GM12878 (cell line): ENCODE measurements at regions not wholly inside any gene's neighbourhood (a gene's known extent, or its start where the extent isn't known, plus 50 kb on each side); places are given as distances from the start of the nearest gene placed in this dataset.

ENCODE experiments used
- ATAC-seq: fragments of 200-7000 bp; cut with Tn5 transposase; 3 replicates; pipeline ENCODE4 v1.9.1; 2020; ENCODE audit warnings: mild to moderate bottlenecking, moderate library complexity
- BruUV-seq: library from RNA; stranded (reverse); fragments of 400-500 nt; replicated peaks from 2 replicates; lab custom pipeline; 2021; lab: Mats Ljungman, UMichigan
- CTCF ChIA-PET: fragments of 300-600 bp; sonication (Branson Sonifier 250); formaldehyde crosslinking; extraction: SDS; loops from one replicate; lab custom pipeline; 2021; ENCODE audit warnings: inconsistent platforms; lab: Yijun Ruan, JAX
- POLR2A ChIA-PET: fragments of 350-600 bp; formaldehyde crosslinking; extraction: SDS; loops from one replicate; lab custom pipeline; 2021; ENCODE audit warnings: inconsistent platforms; lab: Charles Lee
- RAD21 ChIA-PET: fragments of 300-600 bp; sonication (Branson Sonifier 250); formaldehyde crosslinking; loops from one replicate; lab custom pipeline; 2023; ENCODE audit warnings: antibody characterized with exemption; ENCODE audit not compliant: unreplicated experiment; lab: Charles Lee
- SMC1A ChIA-PET: fragments of 300-600 bp; sonication (Branson Sonifier 250); formaldehyde crosslinking; loops from one replicate; lab custom pipeline; 2023; ENCODE audit not compliant: unreplicated experiment, uncharacterized antibody; lab: Charles Lee
- DNase-seq: peaks from one replicate; pipeline ENCODE4 v3.0.0-alpha.2; 2011; ENCODE audit warnings: low read depth, low spot score
- FAIRE-seq: peaks from 3 replicates; lab custom pipeline; 2011; peaks lifted over from hg19 to GRCh38; lab: Jason Lieb, UNC
- H2AFZ ChIP-seq: 2 replicates; pipeline ENCODE4 v1.6.0; 2011; ENCODE audit warnings: low read depth, low read length, control low read depth; ENCODE audit not compliant: control insufficient read depth
- H3K27ac ChIP-seq: 2 replicates; pipeline ENCODE4 v1.5.1; 2011; ENCODE audit warnings: control low read depth; ENCODE audit not compliant: control insufficient read depth, insufficient read depth
- H3K27me3 ChIP-seq, 2 experiments: replicated peaks in 1 of 2; 2 replicates each; pipeline versions ENCODE4 v1.6.0 to v1.6.1; 2011; ENCODE audit warnings: low read length in 1 of 2; ENCODE audit not compliant: control insufficient read depth in 2 of 2, insufficient read depth in 2 of 2
- H3K36me3 ChIP-seq, 2 experiments: 2 replicates each; pipeline ENCODE4 v1.5.1; 2011; ENCODE audit warnings: low read length in 1 of 2; ENCODE audit not compliant: control insufficient read depth in 2 of 2, insufficient read depth in 2 of 2
- H3K4me1 ChIP-seq: 2 replicates; pipeline ENCODE4 v1.6.1; 2011; ENCODE audit warnings: mild to moderate bottlenecking, low read length, moderate library complexity, mixed read lengths; ENCODE audit not compliant: control insufficient read depth, insufficient read depth
- H3K4me2 ChIP-seq: 2 replicates; pipeline ENCODE4 v1.6.0; 2011; ENCODE audit warnings: control low read depth; ENCODE audit not compliant: control insufficient read depth, insufficient read depth
- H3K4me3 ChIP-seq: fragments of 200-600 bp; sonication (generic); 2 replicates; pipeline ENCODE4 v1.5.1; 2016
- H3K79me2 ChIP-seq: 2 replicates; pipeline ENCODE4 v1.6.0; 2011; ENCODE audit warnings: low read length; ENCODE audit not compliant: control insufficient read depth, insufficient read depth
- H3K9ac ChIP-seq: 2 replicates; pipeline ENCODE4 v1.8.0; 2011; ENCODE audit warnings: low read length, control low read depth, mixed read lengths; ENCODE audit not compliant: control insufficient read depth, insufficient read depth
- H3K9me3 ChIP-seq: replicated peaks from 3 replicates; pipeline ENCODE4 v1.5.1; 2011; ENCODE audit warnings: mild to moderate bottlenecking, low read length; ENCODE audit not compliant: control insufficient read depth, insufficient read depth
- H4K20me1 ChIP-seq: 2 replicates; pipeline ENCODE4 v1.6.0; 2011; ENCODE audit not compliant: control insufficient read depth, insufficient read depth
- CBX5 ChIP-seq: sonication (generic); IDR thresholded peaks from 2 replicates; pipeline ENCODE4 v1.6.1; 2016; ENCODE audit warnings: low read depth, moderate library complexity, mild to moderate bottlenecking, inconsistent platforms
- CHD4 ChIP-seq: fragments of 200-600 bp; sonication (generic); IDR thresholded peaks from 2 replicates; pipeline ENCODE4 v1.6.1; 2016; ENCODE audit warnings: mild to moderate bottlenecking
- E2F8 ChIP-seq: fragments of 450-650 bp; IDR thresholded peaks from 2 replicates; pipeline ENCODE4 v1.6.1; 2018; ENCODE audit warnings: mild to moderate bottlenecking, low read depth, moderate library complexity; ENCODE audit not compliant: partially characterized antibody
- ELK1 ChIP-seq: IDR thresholded peaks from 2 replicates; pipeline ENCODE4 v1.6.1; 2012; ENCODE audit warnings: low read depth, low read length, improper control_type of control experiment
- GATAD2B ChIP-seq: fragments of 450-650 bp; conservative IDR thresholded peaks from 2 replicates; pipeline ENCODE4 v1.6.1; 2017; ENCODE audit warnings: low read depth, mild to moderate bottlenecking, moderate library complexity
- HDGF ChIP-seq: fragments of 450-650 bp; IDR thresholded peaks from 2 replicates; pipeline ENCODE4 v1.6.1; 2016; ENCODE audit warnings: antibody characterized with exemption
- MEF2A ChIP-seq: IDR thresholded peaks from 2 replicates; pipeline ENCODE4 v1.6.1; 2011; ENCODE audit warnings: low read depth, mild to moderate bottlenecking, low read length, moderate library complexity; ENCODE audit not compliant: insufficient read depth
- MYC ChIP-seq: IDR thresholded peaks from 2 replicates; pipeline ENCODE4 v1.6.1; 2011; ENCODE audit warnings: mild to moderate bottlenecking, low read length, moderate library complexity, inconsistent platforms; ENCODE audit not compliant: insufficient read depth, insufficient replicate concordance, insufficient read length, severe bottlenecking
- SIX5 ChIP-seq: IDR thresholded peaks from 2 replicates; pipeline ENCODE4 v1.6.1; 2011; ENCODE audit warnings: mild to moderate bottlenecking, low read depth, low read length, moderate library complexity; ENCODE audit not compliant: severe bottlenecking
- STAT1 ChIP-seq: fragments of 450-650 bp; conservative IDR thresholded peaks from 2 replicates; pipeline ENCODE4 v1.6.1; 2014; ENCODE audit warnings: antibody characterized with exemption, mild to moderate bottlenecking
- TAF1 ChIP-seq: IDR thresholded peaks from 2 replicates; pipeline ENCODE4 v1.6.1; 2011; ENCODE audit warnings: mild to moderate bottlenecking, low read depth, low read length, borderline replicate concordance
- ZNF217 ChIP-seq: fragments of 450-650 bp; IDR thresholded peaks from 2 replicates; pipeline ENCODE4 v1.6.1; 2017; ENCODE audit warnings: antibody characterized with exemption, mild to moderate bottlenecking
- WGBS: methylation state at CpG from one replicate; pipeline ENCODE4 v1.1.6; 2016; ENCODE audit warnings: low lambda C conversion rate; ENCODE audit not compliant: insufficient replicate concordance, insufficient coverage; ENCODE audit errors: missing lambda C conversion rate; 5-methylcytosine and 5-hydroxymethylcytosine counted together
- in situ Hi-C: fragments of 300-500 bp; cut with MboI; formaldehyde crosslinking; loops from 9 replicates; pipeline ENCODE4 v1.14.3; 2018; ENCODE audit warnings: mixed read lengths
- intact Hi-C: fragments of 100-400 bp; cut with micrococcal nuclease; formaldehyde crosslinking; loops from one replicate; pipeline ENCODE4 v1.14.2; 2022; ENCODE audit not compliant: unreplicated experiment

- no peak for TF ChIP-seq TAF1
- TF ChIP-seq MEF2A: no peak
These were observed 189.9 kb upstream of the PELI2 start (continued) for GRCh38 chr14:55928276-55928675.

GRCh38 chr14:55929136-55929535, 189.1 kb upstream of the PELI2 start:
- no TSS peak for BruUV-seq
- no peak for ATAC-seq
- no peaks in the 10 kb centered on the region for H3K9me3 ChIP-seq
- H3K9ac ChIP-seq: no peak overlapping the region
- no peak for FAIRE-seq
- no peaks in the 10 kb centered on the region for H3K27me3 ChIP-seq
- in situ Hi-C loops: no loop called here
- SMC1A ChIA-PET: no interaction called here
- DNase-seq: no peak
- H3K4me1 ChIP-seq: no peaks in the 10 kb centered on the region
- H3K4me3 ChIP-seq: no peak overlapping the region
- 23% methylated on average over 3 of the region's 4 CpGs for WGBS
- TF ChIP-seq SIX5: peak; percentile 13
- TF ChIP-seq HDGF: no peak
- TF ChIP-seq, all 136 proteins: peak for 1
- ChIA-PET CTCF (no interaction called here), RAD21 (no interaction called here), POLR2A (no interaction called here)
- Histone ChIP-seq H4K20me1 (no peaks in the 10 kb centered on the region), H3K79me2 (no peaks in the 10 kb centered on the region), H2AFZ (no peak overlapping the region), H3K27ac (no peak overlapping the region), H3K36me3 (no peaks in the 10 kb centered on the region), H3K4me2 (no peak overlapping the region)
- intact Hi-C loops: no loop called here

GRCh38 chr14:55930016-55930784, 188.0 kb upstream of the PELI2 start:
- DNase-seq (no peak), ATAC-seq (no peak), FAIRE-seq (no peak)
- RAD21 ChIA-PET: no interaction called here
- 8% methylated on average over 5 of the region's 5 CpGs for WGBS
- POLR2A ChIA-PET: no interaction called here
- Histone ChIP-seq H3K79me2 (no peaks in the 10 kb centered on the region), H2AFZ (no peak overlapping the region), H3K4me3 (no peak overlapping the region), H3K9ac (no peak overlapping the region), H3K36me3 (no peaks in the 10 kb centered on the region), H3K4me2 (no peak overlapping the region), H3K4me1 (no peaks in the 10 kb centered on the region), H3K27me3 (no peaks in the 10 kb centered on the region), H3K27ac (no peak overlapping the region), H4K20me1 (no peaks in the 10 kb centered on the region), H3K9me3 (no peaks in the 10 kb centered on the region)
- BruUV-seq: no TSS peak
- CTCF ChIA-PET: no interaction called here
- intact Hi-C loops: no loop called here
- SMC1A ChIA-PET: no interaction called here
- in situ Hi-C loops: no loop called here
- no peak for TF ChIP-seq CHD4
- no peak for TF ChIP-seq E2F8
- no peak for TF ChIP-seq MYC
- no peak for TF ChIP-seq SIX5
- TF ChIP-seq MEF2A: no peak
- TF ChIP-seq CBX5: no peak
- TF ChIP-seq STAT1: no peak
- TF ChIP-seq ELK1: no peak
- TF ChIP-seq GATAD2B: no peak
- no peak for TF ChIP-seq ZNF217
